HG02870 (cell line): ENCODE measurements at regions not wholly inside any gene's neighbourhood (a gene's known extent, or its start where the extent isn't known, plus 50 kb on each side); places are given as distances from the start of the nearest gene placed in this dataset.
A peak's percentile ranks its signal among the peaks of the same experiment; 100 is the strongest.
"Not testable (repeated sequence)": the region's sequence is repeated elsewhere in the genome, so short reads cannot be mapped to it uniquely, and the experiment has no call there.

ENCODE experiments used
- ATAC-seq: cut with Tn5 transposase; IDR thresholded peaks from one replicate; pipeline ENCODE4 v1.9.1; 2021; ENCODE audit warnings: mild to moderate bottlenecking, moderate library complexity; ENCODE audit not compliant: unreplicated experiment

- no peak for ATAC-seq
Measured at GRCh38 chr9:3660936-3661335, 135.1 kb upstream of the RFX3 start.

DNA sequence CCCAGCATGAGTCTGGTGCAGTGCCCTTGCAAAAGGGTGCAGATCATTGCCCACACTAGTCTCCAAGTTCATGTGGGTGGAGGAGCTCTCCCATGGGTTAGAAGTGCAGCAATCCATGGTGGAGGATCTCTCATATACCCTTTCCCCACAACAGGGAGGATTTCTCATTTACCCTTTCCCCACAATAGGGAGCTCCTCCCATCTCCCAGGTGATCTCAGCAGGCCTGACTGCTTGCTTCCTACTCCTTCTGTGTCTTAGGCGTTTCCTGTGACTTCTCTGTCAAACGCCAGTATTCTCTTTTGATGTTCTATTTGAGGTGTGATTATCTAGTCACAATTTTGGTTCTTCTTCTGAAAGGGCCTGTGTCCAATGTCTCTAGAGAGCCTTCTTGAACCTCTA is 133.8 kb upstream of the RFX3 start:
- ATAC-seq: no peak

DNA sequence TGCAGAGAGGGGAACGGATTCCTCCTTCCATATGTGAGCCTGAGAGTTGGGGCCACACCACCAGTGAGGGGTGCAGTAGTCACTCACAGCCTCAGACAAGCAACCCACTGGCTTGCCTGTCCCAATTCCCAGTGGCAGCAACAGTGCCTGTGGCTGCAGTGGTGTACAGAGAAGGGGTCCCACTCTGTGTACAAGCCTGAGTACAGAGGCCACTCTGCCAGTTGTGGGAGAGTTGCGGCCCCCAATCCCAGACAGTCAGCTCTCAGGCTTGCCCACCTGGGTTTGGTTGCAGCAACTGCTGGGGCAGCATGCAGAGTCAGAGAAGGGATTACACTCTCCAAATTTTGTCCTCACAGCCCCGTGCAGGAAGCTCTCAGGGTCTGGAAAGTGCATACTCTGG is 133.2 kb upstream of the RFX3 start:
- ATAC-seq: no peak

DNA sequence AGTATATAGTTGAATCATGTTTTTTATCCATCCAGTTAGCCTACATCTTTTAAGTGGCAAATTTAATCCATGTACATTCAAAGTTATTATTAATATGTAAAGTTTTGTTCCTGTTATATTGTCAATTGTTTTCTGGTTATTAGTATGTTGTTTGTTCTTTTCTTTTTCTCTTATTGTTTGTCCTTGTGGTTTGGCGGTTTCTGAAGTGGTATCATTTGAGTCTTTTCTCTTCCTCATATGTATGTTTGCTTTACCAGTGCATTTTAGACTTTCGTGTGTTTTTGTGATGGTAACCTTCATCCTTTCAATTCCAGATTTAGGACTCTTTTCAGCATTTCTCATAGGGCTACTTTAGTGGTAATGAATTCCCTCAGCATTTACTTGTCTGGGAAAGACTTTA is 130.4 kb upstream of the RFX3 start:
- ATAC-seq: no peak

DNA sequence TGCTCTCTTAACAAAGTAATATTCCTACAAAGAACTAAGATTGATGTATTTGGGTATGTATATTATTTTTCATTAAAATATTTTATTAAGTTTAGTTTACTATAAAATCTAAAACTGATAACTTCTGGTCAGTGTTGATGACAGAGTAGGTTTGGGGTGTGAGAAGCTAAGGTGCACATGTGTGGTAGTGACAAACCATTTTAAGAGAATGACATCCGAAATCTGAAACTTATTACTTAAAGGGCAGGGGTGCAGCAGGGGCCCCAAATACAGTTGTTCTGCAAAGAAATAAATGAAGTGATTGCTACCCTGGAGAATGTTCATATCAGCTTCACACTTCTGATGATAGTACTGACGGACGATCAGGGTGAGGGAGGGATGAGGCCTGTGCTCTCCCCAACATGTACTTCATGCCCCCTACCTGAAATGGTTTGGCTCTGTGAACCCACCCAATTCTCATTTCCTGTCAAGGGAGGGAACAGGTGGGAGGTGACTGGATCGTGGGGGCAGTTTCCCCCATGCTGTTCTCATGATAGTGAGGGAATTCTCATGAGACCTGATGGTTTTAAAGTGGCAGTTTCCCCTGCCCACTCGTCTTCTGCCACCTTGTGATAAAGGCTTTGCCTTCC is 125.3 kb upstream of the RFX3 start:
- ATAC-seq: no peak

DNA sequence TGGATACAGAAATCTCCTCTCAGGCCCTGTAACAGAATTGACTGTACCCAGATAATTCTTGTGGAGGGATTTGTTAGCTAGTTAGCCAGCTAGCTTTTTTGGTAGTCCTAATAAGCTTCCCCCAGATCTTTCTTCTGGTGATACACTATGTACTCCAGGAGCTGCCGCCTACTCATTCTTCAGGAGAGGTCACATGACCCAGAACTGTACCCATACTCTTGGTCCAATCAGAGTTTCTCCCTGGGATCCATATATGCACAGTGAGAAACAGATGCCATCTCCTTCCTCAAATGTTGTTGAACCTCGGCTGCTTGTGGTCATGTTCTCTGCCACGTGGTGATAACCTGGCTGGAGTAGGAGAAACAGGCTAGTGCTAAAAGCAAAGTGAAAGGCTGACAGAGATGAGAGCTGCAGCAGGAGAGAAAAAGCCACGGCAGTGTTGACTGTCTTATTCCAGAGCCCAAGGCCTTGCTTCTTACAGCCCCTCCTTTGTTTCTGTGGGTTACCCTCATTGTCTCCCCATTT is 123.0 kb upstream of the RFX3 start:
- no peak for ATAC-seq

- no peak for ATAC-seq
Measured at GRCh38 chr9:3648266-3648665, 122.5 kb upstream of the RFX3 start.

DNA sequence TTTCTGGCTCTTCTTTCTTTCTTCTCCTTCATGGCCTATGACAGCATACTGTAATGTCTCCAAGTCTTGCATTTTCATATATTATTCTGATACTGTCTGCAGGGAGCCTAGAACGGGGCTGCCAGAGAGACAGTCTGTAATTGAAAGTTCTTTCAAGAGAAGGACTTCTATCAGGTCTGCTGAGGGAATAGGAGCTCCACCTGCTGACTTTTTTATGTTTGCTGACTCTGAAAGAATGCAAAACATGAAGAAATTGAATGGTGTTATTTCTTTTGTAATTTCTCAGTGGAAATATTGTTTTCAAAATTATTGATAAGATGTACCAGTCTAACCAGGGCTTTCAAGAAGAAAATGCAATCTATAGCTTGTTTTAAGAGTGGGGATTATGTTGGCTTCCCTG is 121.9 kb upstream of the RFX3 start:
- no peak for ATAC-seq

DNA sequence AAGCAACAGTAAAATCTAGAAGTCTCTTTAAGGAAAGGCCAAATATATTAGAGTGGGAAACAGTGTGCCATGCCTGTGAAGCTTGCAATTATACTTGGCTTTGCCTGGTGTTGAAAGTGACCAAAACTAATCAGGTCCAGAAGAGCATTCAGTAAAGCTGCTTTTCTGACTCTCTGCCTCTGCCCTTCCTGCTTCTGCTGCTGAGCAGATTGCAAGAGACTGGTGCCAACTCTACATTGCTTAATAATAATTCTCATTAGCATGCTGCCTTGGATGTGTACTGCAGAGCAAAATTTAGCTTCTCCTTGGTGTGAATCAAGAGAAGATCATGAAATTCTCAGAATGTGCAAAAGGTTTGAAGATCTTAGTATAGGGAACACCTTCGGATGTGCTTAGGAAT is 120.4 kb upstream of the RFX3 start:
- no peak for ATAC-seq

GRCh38 chr9:3642075-3642474 is 116.3 kb upstream of the RFX3 start:
- not testable (repeated sequence) for ATAC-seq

DNA sequence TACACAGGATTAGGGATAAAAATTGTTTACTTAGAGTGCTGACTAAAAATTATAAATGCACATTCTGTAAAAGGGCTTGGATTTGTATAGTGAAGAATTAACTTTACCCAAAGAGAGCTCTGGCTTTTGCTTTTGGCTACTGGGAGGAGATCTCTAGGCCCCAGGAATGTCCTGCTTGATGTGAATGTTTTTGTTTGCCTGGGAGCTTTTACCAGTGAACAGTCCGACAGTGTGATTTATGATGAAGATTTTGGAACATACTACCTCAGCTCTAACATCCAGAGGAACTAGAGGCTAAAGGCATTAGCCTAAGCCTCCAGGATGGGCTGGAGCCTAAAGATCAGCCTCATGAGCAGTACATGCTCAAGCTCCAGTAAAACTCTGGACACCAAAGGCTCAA is 103.7 kb upstream of the RFX3 start:
- ATAC-seq: no peak

DNA sequence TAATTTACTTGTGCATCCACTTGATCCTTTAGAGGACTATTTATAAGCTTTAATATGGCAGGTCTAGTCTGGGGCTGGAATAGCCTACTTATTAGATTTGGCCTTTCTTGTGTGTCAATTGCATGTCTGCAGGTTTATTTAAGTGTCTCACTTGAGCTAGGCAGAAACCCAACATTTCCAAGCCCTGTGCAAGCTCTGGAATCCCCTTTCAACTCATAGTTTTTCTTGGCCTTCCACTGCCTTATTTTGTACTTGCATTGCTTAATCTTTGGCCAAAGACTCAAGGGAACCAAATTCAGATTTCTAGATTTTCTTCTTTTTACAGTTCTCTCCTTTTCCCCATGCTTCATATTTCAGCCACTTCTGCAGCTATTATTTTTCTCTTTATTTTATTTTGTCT is 102.4 kb upstream of the RFX3 start:
- no peak for ATAC-seq

DNA sequence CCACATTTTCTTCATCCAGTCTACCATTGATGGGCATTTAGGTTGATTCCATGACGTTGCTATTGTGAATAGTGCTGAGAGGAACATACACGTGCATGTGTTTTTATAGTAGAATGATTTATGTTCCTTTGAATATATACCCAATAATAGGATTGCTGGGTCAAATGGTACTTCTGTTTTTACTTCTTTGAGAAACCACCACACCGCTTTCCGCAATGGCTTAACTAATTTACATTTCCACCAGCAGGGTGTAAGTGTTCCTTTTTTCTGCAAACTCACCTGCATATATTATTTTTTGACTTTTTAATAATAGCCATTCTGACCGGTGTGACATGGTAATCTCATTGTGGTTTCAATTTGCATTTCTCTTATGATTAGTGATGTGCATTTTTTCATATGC is 82.2 kb upstream of the RFX3 start:
- ATAC-seq: peak; percentile 85

DNA sequence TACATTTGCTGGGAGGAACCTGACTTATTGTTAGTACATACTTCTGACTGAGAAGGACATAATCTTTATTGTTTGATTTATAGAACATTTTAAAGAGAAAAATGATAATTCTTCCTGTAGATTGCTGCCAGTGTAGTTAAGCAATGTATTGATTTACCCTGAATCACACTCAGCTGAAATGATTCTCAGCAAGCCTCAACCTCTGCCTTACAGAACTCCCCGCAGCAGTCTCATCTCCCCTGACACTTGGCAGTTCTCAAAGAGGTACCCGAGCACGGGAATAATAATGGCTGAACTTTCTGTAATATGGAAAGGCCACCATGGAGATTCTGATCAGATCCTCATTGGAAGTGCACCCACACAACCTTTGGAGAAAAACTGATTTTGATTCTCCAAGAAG is 74.9 kb upstream of the RFX3 start:
- no peak for ATAC-seq

- no peak for ATAC-seq
Measured at GRCh38 chr9:3597792-3598191, 72.0 kb upstream of the RFX3 start.

DNA sequence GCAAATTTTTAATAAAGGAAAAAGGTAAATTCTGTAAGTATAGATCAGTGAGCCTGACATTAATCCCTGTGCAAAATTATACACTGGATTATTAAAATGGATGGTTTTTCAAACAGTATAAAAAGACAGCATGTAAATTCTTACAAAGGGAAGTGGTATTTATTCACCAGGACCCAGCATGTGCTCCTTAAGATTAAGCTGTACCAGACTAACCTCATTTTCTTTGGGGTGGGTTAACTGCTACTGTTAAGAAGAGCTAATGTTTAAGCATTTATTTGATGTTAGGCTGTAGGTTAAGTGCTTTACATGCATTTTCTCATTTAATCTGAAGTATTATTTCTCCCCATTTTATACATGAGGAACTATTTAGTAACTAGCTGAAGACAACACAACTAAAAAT is 60.3 kb upstream of the RFX3 start:
- no peak for ATAC-seq

DNA sequence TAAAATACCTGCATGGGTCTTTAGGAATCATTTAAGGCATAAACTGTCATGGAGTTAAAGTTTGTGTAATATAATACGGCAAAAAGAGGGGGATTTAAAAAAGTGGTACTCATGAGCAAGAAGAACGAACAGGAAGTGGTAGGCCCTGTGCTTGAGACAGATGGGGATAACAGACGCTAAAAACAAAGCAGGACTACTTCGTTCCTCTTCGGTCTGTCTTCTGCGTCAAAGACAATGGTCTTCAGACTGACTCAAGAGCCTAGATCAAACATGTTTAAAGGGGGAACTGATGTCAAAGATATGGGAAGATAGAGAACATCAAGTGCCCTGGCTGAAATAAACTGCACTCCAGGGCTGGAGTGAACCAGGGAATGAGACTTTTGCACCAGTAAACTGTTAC is 59.8 kb upstream of the RFX3 start:
- ATAC-seq: no peak

- no peak for ATAC-seq
Measured at GRCh38 chr9:3578786-3579185, 53.0 kb upstream of the RFX3 start.

DNA sequence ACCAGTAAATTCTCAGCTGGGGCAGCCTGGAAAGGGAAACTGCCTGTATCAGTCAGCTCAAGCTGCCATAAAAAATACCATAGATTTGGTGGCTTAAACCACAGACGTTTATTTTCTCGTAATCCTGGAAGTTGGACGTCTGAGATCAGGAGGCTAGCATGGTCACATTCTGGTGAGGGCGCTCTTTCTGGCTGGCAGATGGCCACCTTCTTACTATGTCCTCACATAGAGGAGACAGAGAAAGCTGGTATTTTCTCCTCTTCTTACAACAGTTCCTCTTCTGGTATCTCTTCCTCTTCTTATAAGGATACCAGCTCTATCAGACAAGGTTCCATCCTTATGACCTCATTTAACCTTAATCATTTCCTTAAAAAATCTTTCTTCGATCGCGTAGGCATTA is 50.5 kb upstream of the RFX3 start:
- no peak for ATAC-seq

- ATAC-seq: no peak
Measured at GRCh38 chr9:3575821-3576220, 50.0 kb upstream of the RFX3 start.
